ENCODE measurements at regions not wholly inside any gene's neighbourhood (a gene's known extent, or its start where the extent isn't known, plus 50 kb on each side); places are given as distances from the start of the nearest gene placed in this dataset.

- no peak overlapping the region for H3K4me3 ChIP-seq (replicated peaks in 1 of 3)
- intact Hi-C loops (cut with DNase I): no loop called here
- no peak for TF ChIP-seq CTCF (IDR thresholded peaks at IDR 0.05)
- TF ChIP-seq POLR2A (IDR thresholded peaks at IDR 0.05): no peak
- no peaks in the 10 kb centered on the region for H3K4me1 ChIP-seq
- no peak for DNase-seq
- H3K27me3 ChIP-seq: no peaks in the 10 kb centered on the region
- H3K27ac ChIP-seq: no peak overlapping the region
- 73 to 75% methylated on average over 4 of the region's 4 CpGs for WGBS, 2 donors
- H3K36me3 ChIP-seq: no peaks in the 10 kb centered on the region
- no peaks in the 10 kb centered on the region for H3K9me3 ChIP-seq
Measured at GRCh38 chr17:54235571-54235970, 412.8 kb downstream of the KIF2B start.

GRCh38 chr17:54237911-54238515 is 415.3 kb downstream of the KIF2B start:
- intact Hi-C loops (cut with DNase I): no loop called here
- H3K4me1 ChIP-seq: no peaks in the 10 kb centered on the region
- DNase-seq: no peak
- 62 to 63% methylated on average over 5 of the region's 5 CpGs for WGBS, 2 donors
- no peaks in the 10 kb centered on the region for H3K9me3 ChIP-seq
- no peak overlapping the region for H3K4me3 ChIP-seq (replicated peaks in 1 of 3)
- no peaks in the 10 kb centered on the region for H3K27me3 ChIP-seq
- no peaks in the 10 kb centered on the region for H3K36me3 ChIP-seq
- TF ChIP-seq POLR2A (IDR thresholded peaks at IDR 0.05) (no peak), CTCF (IDR thresholded peaks at IDR 0.05) (no peak)
- no peak overlapping the region for H3K27ac ChIP-seq

GRCh38 chr17:54239291-54239690 is 416.6 kb downstream of the KIF2B start:
- no peak for DNase-seq
- intact Hi-C loops (cut with DNase I): no loop called here
- no peaks in the 10 kb centered on the region for H3K27me3 ChIP-seq
- H3K9me3 ChIP-seq: no peaks in the 10 kb centered on the region
- no peaks in the 10 kb centered on the region for H3K4me1 ChIP-seq
- H3K4me3 ChIP-seq (replicated peaks in 1 of 3): no peak overlapping the region
- H3K36me3 ChIP-seq: no peaks in the 10 kb centered on the region
- no peak for TF ChIP-seq POLR2A (IDR thresholded peaks at IDR 0.05)
- TF ChIP-seq CTCF (IDR thresholded peaks at IDR 0.05): no peak
- H3K27ac ChIP-seq: no peak overlapping the region

DNA sequence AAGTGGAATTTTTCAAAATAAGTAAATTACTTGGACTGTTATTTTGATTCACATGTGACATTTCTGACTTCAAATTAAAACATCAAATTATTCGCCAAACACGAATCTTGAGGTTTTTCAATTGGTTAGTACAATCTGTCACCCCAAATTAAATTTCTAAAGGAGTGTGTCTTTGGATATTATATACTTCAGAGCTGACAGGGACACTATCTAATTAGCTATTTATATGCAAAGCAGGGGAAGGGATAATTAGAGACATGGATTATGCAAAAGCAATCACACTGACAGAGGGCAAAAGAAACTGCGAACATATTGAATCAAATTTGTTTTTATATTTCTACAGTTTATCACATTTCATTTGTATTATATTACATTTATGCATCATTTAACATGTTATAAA is 433.0 kb downstream of the KIF2B start:
- Histone ChIP-seq H3K36me3 (no peaks in the 10 kb centered on the region), H3K27me3 (no peaks in the 10 kb centered on the region), H3K27ac (no peak overlapping the region), H3K9me3 (no peaks in the 10 kb centered on the region), H3K4me3 (replicated peaks in 1 of 3) (no peak overlapping the region), H3K4me1 (no peaks in the 10 kb centered on the region)
- no peak for DNase-seq
- 90 to 91% methylated on average over 3 of the region's 3 CpGs for WGBS, 2 donors
- no peak for TF ChIP-seq CTCF (IDR thresholded peaks at IDR 0.05)
- no peak for TF ChIP-seq POLR2A (IDR thresholded peaks at IDR 0.05)
- intact Hi-C loops (cut with DNase I): no loop called here

GRCh38 chr17:54256401-54256929 is 433.7 kb downstream of the KIF2B start:
- H3K27me3 ChIP-seq: no peaks in the 10 kb centered on the region
- TF ChIP-seq CTCF (IDR thresholded peaks at IDR 0.05) (no peak), POLR2A (IDR thresholded peaks at IDR 0.05) (no peak)
- WGBS, 2 donors: 54 to 68% methylated on average over 4 of the region's 4 CpGs
- H3K4me1 ChIP-seq: no peaks in the 10 kb centered on the region
- H3K9me3 ChIP-seq: no peaks in the 10 kb centered on the region
- H3K4me3 ChIP-seq (replicated peaks in 1 of 3): no peak overlapping the region
- no peak for DNase-seq
- H3K36me3 ChIP-seq: no peaks in the 10 kb centered on the region
- no peak overlapping the region for H3K27ac ChIP-seq
- intact Hi-C loops (cut with DNase I): no loop called here
